A673 (cell line): ENCODE measurements at regions not wholly inside any gene's neighbourhood (a gene's known extent, or its start where the extent isn't known, plus 50 kb on each side); places are given as distances from the start of the nearest gene placed in this dataset.

Source experiments
- BruUV-seq: library from RNA; stranded (reverse); fragments of 400-500 nt; replicated peaks from 2 replicates; lab custom pipeline; 2021; lab: Mats Ljungman, UMichigan
- CTCF ChIA-PET: fragments of 300-600 bp; sonication (Branson Sonifier 250); formaldehyde crosslinking; loops from one replicate; lab custom pipeline; 2022; ENCODE audit warnings: antibody characterized with exemption; lab: Charles Lee
- POLR2A ChIA-PET: fragments of 300-600 bp; sonication (Branson Sonifier 250); formaldehyde crosslinking; loops from one replicate; lab custom pipeline; 2022; ENCODE audit warnings: antibody characterized with exemption; ENCODE audit not compliant: low non-redundant PET; lab: Charles Lee
- DNase-seq: peaks from one replicate; pipeline ENCODE4 v3.0.0-alpha.2; 2015; ENCODE audit warnings: low spot score
- H3K27ac ChIP-seq: fragments of 200-600 bp; sonication (generic); 2 replicates; pipeline ENCODE4 v1.5.1; 2016; ENCODE audit warnings: mixed run types, low read depth, mild to moderate bottlenecking, mixed read lengths, antibody characterized with exemption, low read length; ENCODE audit not compliant: poor library complexity, severe bottlenecking
- H3K27me3 ChIP-seq: fragments of 200-600 bp; sonication (generic); replicated peaks from 2 replicates; pipeline ENCODE4 v1.6.1; 2017; ENCODE audit warnings: mixed run types, low read depth, mild to moderate bottlenecking, mixed read lengths, antibody characterized with exemption, low read length; ENCODE audit not compliant: insufficient read depth, poor library complexity
- H3K36me3 ChIP-seq: fragments of 200-600 bp; sonication (generic); 2 replicates; pipeline ENCODE4 v1.6.1; 2016; ENCODE audit warnings: mixed run types, mild to moderate bottlenecking, mixed read lengths, antibody characterized with exemption, low read length; ENCODE audit not compliant: insufficient read depth, poor library complexity, severe bottlenecking
- H3K4me1 ChIP-seq: fragments of 200-600 bp; sonication (generic); 2 replicates; pipeline ENCODE4 v1.6.1; 2017; ENCODE audit warnings: mixed run types, mild to moderate bottlenecking, mixed read lengths, antibody characterized with exemption, low read length; ENCODE audit not compliant: insufficient read depth, poor library complexity, severe bottlenecking
- H3K4me3 ChIP-seq: fragments of 200-600 bp; sonication (generic); 2 replicates; pipeline ENCODE4 v1.5.1; 2016; ENCODE audit warnings: low read depth, mixed run types, mild to moderate bottlenecking, mixed read lengths, low read length; ENCODE audit not compliant: poor library complexity, severe bottlenecking
- H3K9me3 ChIP-seq: fragments of 200-600 bp; sonication (generic); 2 replicates; pipeline ENCODE4 v1.6.1; 2016; ENCODE audit warnings: mixed run types, low read depth, mild to moderate bottlenecking, mixed read lengths, antibody characterized with exemption, low read length; ENCODE audit not compliant: poor library complexity, severe bottlenecking
- CTCF ChIP-seq: fragments of 300-800, 200-600 bp; sonication (generic); conservative IDR thresholded peaks from 2 replicates; pipeline ENCODE4 v1.5.1; 2017; ENCODE audit warnings: low read depth, mild to moderate bottlenecking, antibody characterized with exemption, low read length, moderate library complexity, mixed read lengths
- EZH2 ChIP-seq: fragments of 200-600 bp; sonication (generic); IDR thresholded peaks from 2 replicates; pipeline ENCODE4 v1.6.1; 2017; ENCODE audit warnings: borderline replicate concordance, low read depth, mild to moderate bottlenecking, mixed read lengths, antibody characterized with exemption, low read length; ENCODE audit not compliant: poor library complexity, severe bottlenecking
- intact Hi-C: fragments of 100-400 bp; cut with micrococcal nuclease; formaldehyde crosslinking; loops from one replicate; pipeline ENCODE4 v1.10.0; 2022; ENCODE audit not compliant: unreplicated experiment

DNA sequence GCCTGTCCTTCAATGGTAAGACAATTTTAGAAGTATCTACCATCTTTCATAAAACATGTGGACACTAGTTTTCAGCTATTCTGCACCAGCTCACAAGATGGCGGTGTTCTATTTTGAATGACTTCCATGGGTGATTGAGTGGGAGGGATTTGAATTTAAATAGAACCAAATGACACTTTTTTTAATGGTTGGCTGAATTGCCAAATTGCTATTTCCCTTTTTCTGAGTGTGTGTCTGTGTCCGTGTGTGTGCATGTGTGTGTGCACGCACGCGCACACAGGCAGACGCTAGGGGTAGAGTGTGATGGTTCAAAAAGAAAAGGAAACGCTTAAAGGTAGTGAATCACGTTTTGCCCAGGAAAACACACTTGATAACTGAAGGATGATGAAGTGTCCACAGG, 362.6 kb downstream of the DAD1 start:
- intact Hi-C loops: loop anchor here (5.0 to 10.0 kb wide), 3 partner anchors 151 to 348 kb away; no protein-coding TSS in a partner anchor
- Histone ChIP-seq H3K36me3 (no peaks in the 10 kb centered on the region), H3K4me1 (peaks cover 10% of the 10 kb centered on the region), H3K27ac (no peak overlapping the region), H3K27me3 (no peaks in the 10 kb centered on the region), H3K9me3 (no peaks in the 10 kb centered on the region), H3K4me3 (no peak overlapping the region)
- BruUV-seq: no TSS peak
- ChIA-PET CTCF (interaction anchor here (0.7 to 1.5 kb wide), 3 partner anchors 25 to 149 kb away, joined by 4 to 7 read pairs (median 4); no protein-coding TSS in a partner anchor), POLR2A (no interaction called here)
- peak; percentile 75 for TF ChIP-seq CTCF
- TF ChIP-seq EZH2: no peak
- DNase-seq: peak; percentile 77

DNA sequence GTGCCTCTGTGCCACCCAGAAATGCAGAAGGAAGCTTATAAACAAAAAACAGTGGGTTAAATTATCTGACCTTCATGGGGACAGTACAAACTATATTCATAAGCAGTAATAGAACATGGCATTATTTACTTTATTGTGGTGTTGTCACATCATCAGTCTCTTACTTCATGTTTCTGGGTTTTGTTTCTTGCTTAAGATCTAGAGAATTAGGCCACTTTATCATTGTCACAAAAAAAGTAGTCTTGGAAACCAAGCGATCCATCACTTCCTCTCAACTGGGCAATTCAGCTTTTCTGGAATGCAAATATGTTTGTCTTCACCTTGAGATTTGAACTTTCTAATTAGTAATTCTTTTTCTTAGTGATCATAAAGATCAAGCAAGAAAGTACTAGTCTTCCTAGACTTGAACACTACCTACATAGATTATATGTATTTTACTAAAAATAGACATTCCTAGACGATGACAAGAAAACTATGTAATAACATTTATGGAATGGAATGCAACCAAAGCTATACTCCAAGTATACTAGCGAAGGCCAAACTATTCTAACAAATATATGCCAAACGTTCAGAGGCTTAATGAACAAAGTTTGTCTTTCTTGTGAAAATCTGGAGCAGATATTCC, 363.4 kb downstream of the DAD1 start:
- no peaks in the 10 kb centered on the region for H3K36me3 ChIP-seq
- H3K4me1 ChIP-seq: peaks cover 10% of the 10 kb centered on the region
- ChIA-PET POLR2A (no interaction called here), CTCF (interaction anchor here (0.7 to 1.5 kb wide), 4 partner anchors 25 to 155 kb away, joined by 4 to 7 read pairs (median 4); no protein-coding TSS in a partner anchor)
- H3K27me3 ChIP-seq: no peaks in the 10 kb centered on the region
- no peak for DNase-seq
- no peaks in the 10 kb centered on the region for H3K9me3 ChIP-seq
- intact Hi-C loops: loop anchor here (5.0 to 10.0 kb wide), 3 partner anchors 152 to 349 kb away; no protein-coding TSS in a partner anchor
- H3K27ac ChIP-seq: no peak overlapping the region
- no TSS peak for BruUV-seq
- TF ChIP-seq CTCF (no peak), EZH2 (no peak)
- H3K4me3 ChIP-seq: no peak overlapping the region

DNA sequence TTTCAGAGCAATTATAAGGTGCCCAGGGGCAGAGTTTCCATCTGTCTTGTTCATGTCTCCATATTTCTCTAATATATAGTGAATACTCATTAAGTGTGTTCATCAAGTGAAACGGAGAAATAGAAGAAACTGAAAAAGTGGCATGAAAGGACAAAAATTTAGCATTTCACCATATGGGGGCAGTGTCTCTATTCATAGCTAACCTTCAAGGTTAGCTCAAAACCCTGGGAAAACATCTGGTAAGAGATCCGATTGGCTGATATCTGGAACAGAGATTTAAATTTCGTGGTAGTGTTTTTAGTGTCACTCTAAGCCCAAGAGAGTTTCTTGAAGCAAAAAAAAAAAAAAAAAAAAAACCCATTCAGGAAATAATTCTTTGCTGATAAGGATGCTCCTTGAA, 367.5 kb downstream of the DAD1 start:
- no TSS peak for BruUV-seq
- ChIA-PET CTCF (interaction anchor here (0.6 to 1.0 kb wide), 4 partner anchors 21 to 1332 kb away, joined by 3 to 14 read pairs (median 6); no protein-coding TSS in a partner anchor), POLR2A (interaction anchor here (0.7 kb wide), 3 partner anchors 16 to 224 kb away, joined by 3 to 17 read pairs (median 16); no protein-coding TSS in a partner anchor)
- intact Hi-C loops: loop anchor here (10.0 kb wide), 2 partner anchors 253 to 353 kb away; no protein-coding TSS in a partner anchor
- peak; percentile 56 for DNase-seq
- Histone ChIP-seq H3K36me3 (no peaks in the 10 kb centered on the region), H3K27me3 (no peaks in the 10 kb centered on the region), H3K9me3 (no peaks in the 10 kb centered on the region), H3K27ac (no peak overlapping the region), H3K4me1 (peaks cover under 1% of the 10 kb centered on the region), H3K4me3 (no peak overlapping the region)
- TF ChIP-seq CTCF: peak; percentile 70
- no peak for TF ChIP-seq EZH2
